WTC11 (cell line): ENCODE measurements at regions not wholly inside any gene's neighbourhood (a gene's known extent, or its start where the extent isn't known, plus 50 kb on each side); places are given as distances from the start of the nearest gene placed in this dataset.

Experiments
- ATAC-seq: fragments of 200-7000 bp; cut with Tn5 transposase; 2 replicates; pipeline ENCODE4 v1.10.0; 2021; ENCODE audit warnings: mild to moderate bottlenecking, moderate library complexity
- CTCF ChIA-PET: fragments of 300-600 bp; sonication (Branson Sonifier 250); formaldehyde crosslinking; loops from one replicate; lab custom pipeline; 2021; ENCODE audit warnings: antibody characterized with exemption; lab: Charles Lee
- POLR2A ChIA-PET: fragments of 350-600 bp; sonication (Branson Sonifier 250); formaldehyde crosslinking; loops from one replicate; lab custom pipeline; 2021; ENCODE audit warnings: antibody characterized with exemption; lab: Charles Lee
- DNase-seq: peaks from one replicate; pipeline ENCODE4 v3.0.0; 2021; ENCODE audit warnings: low spot score
- H3K27ac Mint-ChIP-seq: 2 replicates; pipeline ENCODE4 v1.8.0; 2021; ENCODE audit warnings: mixed read lengths
- H3K27me3 Mint-ChIP-seq: 2 replicates; pipeline ENCODE4 v1.8.0; 2021; ENCODE audit warnings: low read depth, mild to moderate bottlenecking, moderate library complexity, mixed read lengths
- H3K36me3 Mint-ChIP-seq: 2 replicates; pipeline ENCODE4 v1.8.0; 2021; ENCODE audit warnings: mixed read lengths
- H3K4me1 Mint-ChIP-seq: 2 replicates; pipeline ENCODE4 v1.8.0; 2022; ENCODE audit warnings: mixed read lengths
- H3K4me3 Mint-ChIP-seq: 2 replicates; pipeline ENCODE4 v1.8.0; 2021; ENCODE audit warnings: mild to moderate bottlenecking, moderate library complexity, mixed read lengths
- H3K9me3 Mint-ChIP-seq: 2 replicates; pipeline ENCODE4 v1.8.0; 2021; ENCODE audit warnings: mixed read lengths
- ATF1 ChIP-seq: sonication (generic); formaldehyde crosslinking; IDR thresholded peaks from 2 replicates; pipeline ENCODE4 v1.8.1; 2023; ENCODE audit warnings: mild to moderate bottlenecking, moderate library complexity, missing genetic modification reagents
- CREB1 ChIP-seq: sonication (generic); formaldehyde crosslinking; IDR thresholded peaks from 2 replicates; pipeline ENCODE4 v1.8.0; 2023; ENCODE audit warnings: mild to moderate bottlenecking, missing genetic modification reagents
- CREM ChIP-seq: sonication (generic); formaldehyde crosslinking; IDR thresholded peaks from 2 replicates; pipeline ENCODE4 v1.8.1; 2022; ENCODE audit warnings: mild to moderate bottlenecking, missing genetic modification reagents, moderate library complexity
- EMX1 ChIP-seq: fragments of 250-450 bp; sonication (Bioruptor Pico); IDR thresholded peaks from 2 replicates; pipeline ENCODE4 v1.8.0; 2021; ENCODE audit warnings: mild to moderate bottlenecking
- GRHL2 ChIP-seq: fragments of 250-450 bp; sonication (Bioruptor Pico); IDR thresholded peaks from 2 replicates; pipeline ENCODE4 v1.8.0; 2022; ENCODE audit warnings: mild to moderate bottlenecking, moderate library complexity; ENCODE audit not compliant: insufficient replicate concordance, severe bottlenecking
- IRF2 ChIP-seq: sonication (generic); formaldehyde crosslinking; IDR thresholded peaks from 2 replicates; pipeline ENCODE4 v1.8.0; 2022; ENCODE audit warnings: low read depth, missing genetic modification reagents, borderline replicate concordance
- MAX ChIP-seq: sonication (generic); formaldehyde crosslinking; IDR thresholded peaks from 2 replicates; pipeline ENCODE4 v1.8.0; 2022; ENCODE audit warnings: mild to moderate bottlenecking, missing genetic modification reagents
- NFYB ChIP-seq: sonication (generic); formaldehyde crosslinking; conservative IDR thresholded peaks from 2 replicates; pipeline ENCODE4 v1.8.0; 2022; ENCODE audit warnings: low read depth, missing genetic modification reagents
- PREB ChIP-seq: sonication (generic); formaldehyde crosslinking; IDR thresholded peaks from 2 replicates; pipeline ENCODE4 v1.8.1; 2022; ENCODE audit warnings: mild to moderate bottlenecking, missing genetic modification reagents, moderate library complexity, borderline replicate concordance
- PRRX2 ChIP-seq: fragments of 250-450 bp; sonication (Bioruptor Pico); IDR thresholded peaks from 2 replicates; pipeline ENCODE4 v1.8.0; 2021; ENCODE audit warnings: mild to moderate bottlenecking
- RELA ChIP-seq: sonication (generic); formaldehyde crosslinking; IDR thresholded peaks from 2 replicates; pipeline ENCODE4 v1.8.1; 2022; ENCODE audit warnings: missing genetic modification reagents, mild to moderate bottlenecking, borderline replicate concordance
- ZBTB43 ChIP-seq: sonication (generic); formaldehyde crosslinking; IDR thresholded peaks from 2 replicates; pipeline ENCODE4 v1.8.1; 2023; ENCODE audit warnings: mild to moderate bottlenecking, missing genetic modification reagents
- ZNF138 ChIP-seq: sonication (generic); formaldehyde crosslinking; conservative IDR thresholded peaks from 2 replicates; pipeline ENCODE4 v1.8.1; 2022; ENCODE audit warnings: mild to moderate bottlenecking, moderate library complexity, missing genetic modification reagents
- TF ChIP-seq, protein P1 (sequence below): sonication (generic); formaldehyde crosslinking; IDR thresholded peaks from 2 replicates; pipeline ENCODE4 v1.8.0; 2022; ENCODE audit warnings: missing genetic modification reagents
- TF ChIP-seq, protein P2 (sequence below): sonication (generic); formaldehyde crosslinking; IDR thresholded peaks from 2 replicates; pipeline ENCODE4 v1.8.1; 2023; ENCODE audit warnings: mild to moderate bottlenecking, missing genetic modification reagents, borderline replicate concordance
- TF ChIP-seq, protein P3 (sequence below): fragments of 250-450 bp; sonication (Bioruptor Pico); IDR thresholded peaks from 2 replicates; pipeline ENCODE4 v1.9.0; 2021; ENCODE audit warnings: moderate library complexity, mild to moderate bottlenecking, inconsistent platforms, borderline replicate concordance
- TF ChIP-seq, protein P4 (sequence below): sonication (generic); formaldehyde crosslinking; IDR thresholded peaks from 2 replicates; pipeline ENCODE4 v1.8.0; 2023; ENCODE audit warnings: missing genetic modification reagents

GRCh38 chr2:226048611-226049010, 649.1 kb downstream of the NYAP2 start (continued):
- no peak for TF ChIP-seq CREB1 (CRISPR knock-in tag)
- TF ChIP-seq, protein P1, sequence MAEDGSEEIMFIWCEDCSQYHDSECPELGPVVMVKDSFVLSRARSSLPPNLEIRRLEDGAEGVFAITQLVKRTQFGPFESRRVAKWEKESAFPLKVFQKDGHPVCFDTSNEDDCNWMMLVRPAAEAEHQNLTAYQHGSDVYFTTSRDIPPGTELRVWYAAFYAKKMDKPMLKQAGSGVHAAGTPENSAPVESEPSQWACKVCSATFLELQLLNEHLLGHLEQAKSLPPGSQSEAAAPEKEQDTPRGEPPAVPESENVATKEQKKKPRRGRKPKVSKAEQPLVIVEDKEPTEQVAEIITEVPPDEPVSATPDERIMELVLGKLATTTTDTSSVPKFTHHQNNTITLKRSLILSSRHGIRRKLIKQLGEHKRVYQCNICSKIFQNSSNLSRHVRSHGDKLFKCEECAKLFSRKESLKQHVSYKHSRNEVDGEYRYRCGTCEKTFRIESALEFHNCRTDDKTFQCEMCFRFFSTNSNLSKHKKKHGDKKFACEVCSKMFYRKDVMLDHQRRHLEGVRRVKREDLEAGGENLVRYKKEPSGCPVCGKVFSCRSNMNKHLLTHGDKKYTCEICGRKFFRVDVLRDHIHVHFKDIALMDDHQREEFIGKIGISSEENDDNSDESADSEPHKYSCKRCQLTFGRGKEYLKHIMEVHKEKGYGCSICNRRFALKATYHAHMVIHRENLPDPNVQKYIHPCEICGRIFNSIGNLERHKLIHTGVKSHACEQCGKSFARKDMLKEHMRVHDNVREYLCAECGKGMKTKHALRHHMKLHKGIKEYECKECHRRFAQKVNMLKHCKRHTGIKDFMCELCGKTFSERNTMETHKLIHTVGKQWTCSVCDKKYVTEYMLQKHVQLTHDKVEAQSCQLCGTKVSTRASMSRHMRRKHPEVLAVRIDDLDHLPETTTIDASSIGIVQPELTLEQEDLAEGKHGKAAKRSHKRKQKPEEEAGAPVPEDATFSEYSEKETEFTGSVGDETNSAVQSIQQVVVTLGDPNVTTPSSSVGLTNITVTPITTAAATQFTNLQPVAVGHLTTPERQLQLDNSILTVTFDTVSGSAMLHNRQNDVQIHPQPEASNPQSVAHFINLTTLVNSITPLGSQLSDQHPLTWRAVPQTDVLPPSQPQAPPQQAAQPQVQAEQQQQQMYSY, result no peak
- TF ChIP-seq, protein P2, sequence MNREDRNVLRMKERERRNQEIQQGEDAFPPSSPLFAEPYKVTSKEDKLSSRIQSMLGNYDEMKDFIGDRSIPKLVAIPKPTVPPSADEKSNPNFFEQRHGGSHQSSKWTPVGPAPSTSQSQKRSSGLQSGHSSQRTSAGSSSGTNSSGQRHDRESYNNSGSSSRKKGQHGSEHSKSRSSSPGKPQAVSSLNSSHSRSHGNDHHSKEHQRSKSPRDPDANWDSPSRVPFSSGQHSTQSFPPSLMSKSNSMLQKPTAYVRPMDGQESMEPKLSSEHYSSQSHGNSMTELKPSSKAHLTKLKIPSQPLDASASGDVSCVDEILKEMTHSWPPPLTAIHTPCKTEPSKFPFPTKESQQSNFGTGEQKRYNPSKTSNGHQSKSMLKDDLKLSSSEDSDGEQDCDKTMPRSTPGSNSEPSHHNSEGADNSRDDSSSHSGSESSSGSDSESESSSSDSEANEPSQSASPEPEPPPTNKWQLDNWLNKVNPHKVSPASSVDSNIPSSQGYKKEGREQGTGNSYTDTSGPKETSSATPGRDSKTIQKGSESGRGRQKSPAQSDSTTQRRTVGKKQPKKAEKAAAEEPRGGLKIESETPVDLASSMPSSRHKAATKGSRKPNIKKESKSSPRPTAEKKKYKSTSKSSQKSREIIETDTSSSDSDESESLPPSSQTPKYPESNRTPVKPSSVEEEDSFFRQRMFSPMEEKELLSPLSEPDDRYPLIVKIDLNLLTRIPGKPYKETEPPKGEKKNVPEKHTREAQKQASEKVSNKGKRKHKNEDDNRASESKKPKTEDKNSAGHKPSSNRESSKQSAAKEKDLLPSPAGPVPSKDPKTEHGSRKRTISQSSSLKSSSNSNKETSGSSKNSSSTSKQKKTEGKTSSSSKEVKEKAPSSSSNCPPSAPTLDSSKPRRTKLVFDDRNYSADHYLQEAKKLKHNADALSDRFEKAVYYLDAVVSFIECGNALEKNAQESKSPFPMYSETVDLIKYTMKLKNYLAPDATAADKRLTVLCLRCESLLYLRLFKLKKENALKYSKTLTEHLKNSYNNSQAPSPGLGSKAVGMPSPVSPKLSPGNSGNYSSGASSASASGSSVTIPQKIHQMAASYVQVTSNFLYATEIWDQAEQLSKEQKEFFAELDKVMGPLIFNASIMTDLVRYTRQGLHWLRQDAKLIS (CRISPR knock-in tag), result no peak

DNA sequence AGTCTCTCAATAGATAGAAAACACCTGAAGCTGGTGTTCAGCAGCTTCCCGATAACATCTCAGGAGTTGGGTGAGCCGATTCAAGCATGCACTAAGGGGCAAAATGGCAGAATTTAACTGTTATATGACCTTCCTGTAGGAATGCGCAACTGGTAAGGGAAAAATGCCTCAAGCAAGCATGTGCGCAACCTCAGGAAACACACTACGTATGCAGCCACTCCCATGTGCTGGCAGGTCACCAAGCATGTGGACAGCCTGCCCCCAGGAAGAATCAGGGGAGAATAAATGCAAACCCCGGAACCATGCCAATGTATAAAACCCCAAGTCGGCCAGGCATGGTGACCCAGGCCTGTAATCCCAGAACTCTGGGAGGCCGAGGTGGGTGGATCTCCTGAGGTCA, 645.6 kb downstream of the NYAP2 start:
- POLR2A ChIA-PET, result interaction anchor here (0.9 kb wide), 1 partner anchor 14 kb away, joined by 3 read pairs; no protein-coding TSS in a partner anchor
- no peak for ATAC-seq
- Mint-ChIP-seq H3K27ac (no peak overlapping the region), H3K9me3 (no peaks in the 10 kb centered on the region), H3K4me3 (no peak overlapping the region), H3K36me3 (no peaks in the 10 kb centered on the region)
- no peak for DNase-seq
- TF ChIP-seq NFYB (CRISPR knock-in tag), result no peak
- TF ChIP-seq ATF1, result no peak
- TF ChIP-seq, protein P1, result no peak
- TF ChIP-seq, protein P3, sequence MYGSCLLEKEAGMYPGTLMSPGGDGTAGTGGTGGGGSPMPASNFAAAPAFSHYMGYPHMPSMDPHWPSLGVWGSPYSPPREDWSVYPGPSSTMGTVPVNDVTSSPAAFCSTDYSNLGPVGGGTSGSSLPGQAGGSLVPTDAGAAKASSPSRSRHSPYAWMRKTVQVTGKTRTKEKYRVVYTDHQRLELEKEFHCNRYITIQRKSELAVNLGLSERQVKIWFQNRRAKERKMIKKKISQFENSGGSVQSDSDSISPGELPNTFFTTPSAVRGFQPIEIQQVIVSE (CRISPR knock-in tag), result no peak
- no peak for TF ChIP-seq GRHL2
- TF ChIP-seq, all 79 proteins: peak for 0
- Mint-ChIP-seq H3K27me3 (no peaks in the 10 kb centered on the region; the same call in 1 of the 2 replicates), H3K4me1 (peaks cover 8% of the 10 kb centered on the region)
- CTCF ChIA-PET, result no interaction called here

GRCh38 chr2:226040344-226040900, 640.9 kb downstream of the NYAP2 start:
- Mint-ChIP-seq H3K27me3 (no peaks in the 10 kb centered on the region; the same call in 1 of the 2 replicates), H3K27ac (no peak overlapping the region), H3K36me3 (no peaks in the 10 kb centered on the region), H3K4me1 (no peaks in the 10 kb centered on the region), H3K4me3 (no peak overlapping the region), H3K9me3 (peaks cover 13% of the 10 kb centered on the region)
- ATAC-seq, result no peak
- ChIA-PET POLR2A (no interaction called here), CTCF (no interaction called here)
- DNase-seq, result no peak
- no peak for TF ChIP-seq ZBTB43 (CRISPR knock-in tag)
- TF ChIP-seq RELA (CRISPR knock-in tag), result no peak
- no peak for TF ChIP-seq IRF2 (CRISPR knock-in tag)
- TF ChIP-seq CREM, result no peak
- TF ChIP-seq PREB (CRISPR knock-in tag), result no peak
- TF ChIP-seq ZNF138, result no peak
- TF ChIP-seq MAX, result no peak
- no peak for TF ChIP-seq PRRX2 (CRISPR knock-in tag)
- TF ChIP-seq EMX1 (CRISPR knock-in tag), result no peak
- TF ChIP-seq, protein P4, sequence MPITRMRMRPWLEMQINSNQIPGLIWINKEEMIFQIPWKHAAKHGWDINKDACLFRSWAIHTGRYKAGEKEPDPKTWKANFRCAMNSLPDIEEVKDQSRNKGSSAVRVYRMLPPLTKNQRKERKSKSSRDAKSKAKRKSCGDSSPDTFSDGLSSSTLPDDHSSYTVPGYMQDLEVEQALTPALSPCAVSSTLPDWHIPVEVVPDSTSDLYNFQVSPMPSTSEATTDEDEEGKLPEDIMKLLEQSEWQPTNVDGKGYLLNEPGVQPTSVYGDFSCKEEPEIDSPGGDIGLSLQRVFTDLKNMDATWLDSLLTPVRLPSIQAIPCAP (CRISPR knock-in tag), result no peak
